ENCODE measurements at regions not wholly inside any gene's neighbourhood (a gene's known extent, or its start where the extent isn't known, plus 50 kb on each side); places are given as distances from the start of the nearest gene placed in this dataset.

DNA sequence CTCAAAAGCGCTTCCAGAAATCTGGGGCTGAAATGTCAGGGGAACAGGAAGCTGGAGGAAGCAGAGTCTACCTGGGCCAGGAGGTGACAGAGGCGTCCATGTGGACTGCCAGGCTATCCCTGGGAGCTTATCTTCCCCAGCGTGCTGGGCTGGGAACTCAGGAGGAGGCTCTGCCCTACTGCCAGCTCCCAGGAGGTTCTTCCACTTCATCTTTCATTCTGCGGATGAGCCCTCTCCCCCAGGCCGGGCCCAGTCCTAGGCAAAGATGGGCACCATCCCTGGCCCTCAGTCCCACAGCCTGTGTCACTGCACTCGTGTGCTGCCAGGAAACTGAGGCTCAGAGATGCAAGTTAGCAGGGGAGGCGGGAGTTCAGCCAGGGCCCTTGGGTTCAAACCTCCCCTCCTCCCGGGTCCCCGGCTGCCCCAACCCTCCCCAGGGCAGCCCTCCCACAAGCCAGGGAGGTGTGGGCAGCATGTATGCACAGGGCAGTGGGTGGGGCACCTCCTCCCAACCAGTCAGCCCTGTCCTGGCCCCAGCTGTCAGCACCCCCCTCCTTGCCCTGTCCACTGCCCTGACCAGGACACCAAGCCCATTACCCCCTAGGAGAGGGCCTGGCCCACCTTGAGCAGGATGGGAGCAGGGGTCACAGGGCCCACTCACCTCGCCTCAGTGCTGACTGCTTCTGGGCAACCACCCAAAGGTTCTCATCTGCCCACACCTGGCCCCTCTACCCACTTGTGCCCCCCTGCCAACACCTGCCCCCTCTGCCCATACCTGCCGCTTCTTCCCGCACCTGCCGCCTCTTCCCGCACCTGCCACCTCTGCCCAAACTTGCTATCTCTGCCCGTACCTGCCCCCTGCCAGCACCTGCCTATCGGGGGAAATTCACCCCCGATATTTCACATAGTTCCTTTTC, 226.0 kb downstream of the NPHP4 start:
- no peak for DNase-seq

- DNase-seq = no peak
Observed at GRCh38 chr1:5765483-5765882, 226.7 kb downstream of the NPHP4 start.

DNA sequence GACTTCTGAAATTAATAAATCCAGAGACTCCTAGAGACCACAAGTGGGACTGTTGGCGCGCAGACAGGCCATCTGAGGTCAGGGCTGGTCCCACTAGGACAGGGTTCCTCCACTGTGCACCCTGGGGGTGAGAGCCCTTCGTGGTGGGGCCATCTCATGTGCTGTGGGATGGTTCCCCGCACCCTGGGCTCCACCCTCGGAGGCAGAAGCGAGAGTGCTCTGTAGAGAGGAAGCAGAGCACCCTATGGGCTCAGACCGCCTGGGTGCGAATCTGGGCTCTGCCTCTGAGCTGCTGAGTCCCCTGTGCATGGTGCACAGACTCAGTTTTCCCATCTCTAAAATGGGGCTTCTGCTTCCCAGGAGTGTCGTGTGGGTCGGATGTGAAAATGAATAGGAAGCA, 227.3 kb downstream of the NPHP4 start:
- no peak for DNase-seq

- no peak for DNase-seq
Observed at GRCh38 chr1:5764464-5764863, 227.8 kb downstream of the NPHP4 start.

- DNase-seq = no peak
Observed at GRCh38 chr1:5763696-5764370, 228.4 kb downstream of the NPHP4 start.

GRCh38 chr1:5758859-5759578, 233.2 kb downstream of the NPHP4 start:
- no peak for DNase-seq

DNA sequence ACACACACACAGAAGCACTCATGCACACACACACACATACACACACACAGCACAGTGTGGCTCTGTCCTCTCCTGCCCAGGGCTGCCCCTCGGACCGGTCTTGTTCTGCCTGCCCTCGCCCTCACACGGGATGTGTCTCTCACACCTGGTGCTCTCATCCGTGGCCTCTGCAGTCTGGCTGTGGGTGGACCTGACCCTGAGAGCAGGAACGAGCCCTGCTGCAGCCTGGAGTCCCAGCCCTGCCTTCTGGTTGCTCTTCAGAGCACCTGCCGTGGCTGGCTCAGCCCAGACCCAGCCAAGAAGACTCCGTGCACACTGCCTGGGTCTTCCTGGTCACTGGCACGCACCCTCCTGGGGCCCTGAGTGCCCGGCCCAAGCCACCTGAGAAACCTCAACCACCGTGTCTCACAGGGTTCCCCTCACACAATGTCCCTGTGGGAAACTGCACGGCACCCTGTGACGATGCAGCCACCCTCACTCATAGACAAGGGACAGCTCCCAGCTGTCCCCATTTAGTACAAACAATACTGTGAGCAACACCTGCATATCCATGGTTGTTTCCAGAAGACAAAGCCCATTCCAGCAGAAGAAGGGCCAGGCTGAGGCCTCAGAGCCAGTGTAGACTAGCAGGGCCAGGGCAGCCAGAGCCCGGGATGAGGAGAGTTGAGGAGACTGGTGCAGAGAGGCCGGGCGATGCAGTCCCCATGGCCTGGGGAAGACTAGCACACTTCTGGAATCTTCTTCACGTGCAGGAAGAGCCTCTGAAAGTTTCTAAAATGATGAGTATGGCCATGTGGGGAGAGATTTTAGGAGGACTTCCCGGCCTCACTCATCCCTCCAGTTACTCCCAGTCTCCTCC, 234.0 kb downstream of the NPHP4 start:
- DNase-seq = no peak

DNA sequence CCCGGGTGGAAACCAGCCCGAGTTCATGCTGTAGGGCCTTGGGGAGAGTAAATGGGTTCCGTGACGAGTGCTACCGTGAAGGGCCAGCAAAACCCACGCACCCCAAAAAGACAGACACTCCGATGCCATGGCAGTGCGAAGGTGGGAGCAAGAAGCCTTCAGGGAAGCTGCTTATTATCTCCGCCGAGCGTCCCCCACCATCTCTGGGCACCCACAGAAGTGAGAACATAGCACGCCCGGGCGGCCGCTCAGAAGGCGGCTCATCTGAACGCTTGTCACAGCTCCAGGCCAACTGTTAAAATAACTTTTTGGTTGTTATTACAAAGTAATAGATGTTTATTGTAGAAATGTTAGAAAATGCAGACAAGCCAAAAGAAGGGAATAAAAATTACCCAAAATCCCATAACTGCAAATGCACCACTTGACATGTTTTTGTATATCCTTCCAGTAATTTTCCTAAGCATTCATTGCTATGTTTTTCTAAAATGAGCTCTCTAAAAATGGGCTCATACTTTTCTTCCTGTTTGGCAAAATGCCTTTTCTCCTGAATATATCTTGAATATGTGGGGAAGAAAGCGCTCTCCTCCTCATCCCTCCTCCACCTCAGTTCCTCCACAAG, 234.9 kb downstream of the NPHP4 start:
- DNase-seq = no peak

- no peak for DNase-seq
Observed at GRCh38 chr1:5756434-5757186, 235.6 kb downstream of the NPHP4 start.

DNA sequence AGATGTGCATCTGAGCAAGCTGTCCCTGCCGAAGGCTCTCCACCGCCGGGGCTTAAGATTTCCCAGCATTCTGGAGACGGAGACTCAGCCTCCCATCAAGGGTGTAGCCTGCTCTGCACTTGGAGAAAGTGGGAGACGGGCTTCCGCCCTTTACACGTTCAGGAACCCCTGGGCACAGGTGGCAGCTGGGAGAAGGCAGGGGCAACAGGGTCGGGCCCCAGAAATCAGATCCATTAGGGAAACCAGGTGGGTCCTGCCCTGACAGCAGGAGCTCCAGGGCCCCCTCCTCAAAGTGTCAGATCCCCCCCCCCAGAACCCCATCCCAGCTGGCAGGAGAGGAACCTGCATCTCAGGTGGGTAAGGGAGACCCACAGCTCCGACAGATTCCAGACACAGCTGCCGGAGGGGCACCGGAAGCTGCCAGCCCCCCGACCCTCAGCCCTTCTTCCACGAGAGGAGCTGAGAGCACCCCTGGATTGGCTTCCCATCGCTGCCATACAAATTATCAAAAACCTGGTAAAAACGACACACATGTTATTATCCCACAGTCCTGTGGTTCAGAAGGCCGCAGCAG, 236.6 kb downstream of the NPHP4 start:
- no peak for DNase-seq

GRCh38 chr1:5754817-5755551, 237.2 kb downstream of the NPHP4 start:
- DNase-seq = no peak

DNA sequence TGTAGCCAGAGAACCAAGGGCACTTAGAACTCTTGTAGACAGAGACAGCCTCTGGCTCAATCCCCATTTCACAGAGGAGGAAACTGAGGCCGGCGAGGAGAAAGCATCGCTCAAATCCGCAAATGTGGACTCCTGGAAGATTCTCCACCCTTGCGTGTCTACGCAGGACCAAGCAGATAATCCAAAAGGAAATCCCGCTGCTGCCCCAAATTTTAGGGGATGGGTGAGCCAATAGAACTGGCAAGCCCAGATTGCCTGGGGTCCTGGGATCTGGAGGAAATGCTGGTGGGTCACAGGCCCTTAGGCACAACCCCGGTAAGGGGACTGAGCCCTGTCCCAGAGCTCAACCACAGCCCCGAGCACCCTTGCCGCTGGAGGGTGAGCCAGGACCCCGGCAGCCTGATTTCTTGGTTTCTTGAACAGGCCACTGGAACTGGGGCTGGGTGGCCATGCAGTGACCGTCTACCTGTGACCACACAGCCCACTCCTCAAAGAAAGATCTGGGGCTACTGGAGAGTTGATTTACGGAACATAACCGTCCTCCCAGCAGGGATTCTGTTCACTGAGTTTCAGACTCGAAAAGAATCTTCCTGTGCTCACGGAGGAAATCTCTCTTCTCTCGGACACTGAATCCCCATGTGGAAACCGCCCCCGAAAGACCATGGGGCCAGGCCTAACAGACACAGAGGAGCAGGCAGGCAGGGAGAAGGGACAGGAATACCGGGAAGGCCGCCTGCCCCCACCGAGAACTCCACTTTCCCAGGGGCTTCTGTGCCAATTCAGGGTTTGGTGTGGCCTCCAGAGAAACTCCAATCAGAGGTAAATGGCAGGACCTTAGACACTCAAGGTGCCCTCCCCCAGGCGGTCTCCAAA, 238.4 kb downstream of the NPHP4 start:
- DNase-seq = no peak

DNA sequence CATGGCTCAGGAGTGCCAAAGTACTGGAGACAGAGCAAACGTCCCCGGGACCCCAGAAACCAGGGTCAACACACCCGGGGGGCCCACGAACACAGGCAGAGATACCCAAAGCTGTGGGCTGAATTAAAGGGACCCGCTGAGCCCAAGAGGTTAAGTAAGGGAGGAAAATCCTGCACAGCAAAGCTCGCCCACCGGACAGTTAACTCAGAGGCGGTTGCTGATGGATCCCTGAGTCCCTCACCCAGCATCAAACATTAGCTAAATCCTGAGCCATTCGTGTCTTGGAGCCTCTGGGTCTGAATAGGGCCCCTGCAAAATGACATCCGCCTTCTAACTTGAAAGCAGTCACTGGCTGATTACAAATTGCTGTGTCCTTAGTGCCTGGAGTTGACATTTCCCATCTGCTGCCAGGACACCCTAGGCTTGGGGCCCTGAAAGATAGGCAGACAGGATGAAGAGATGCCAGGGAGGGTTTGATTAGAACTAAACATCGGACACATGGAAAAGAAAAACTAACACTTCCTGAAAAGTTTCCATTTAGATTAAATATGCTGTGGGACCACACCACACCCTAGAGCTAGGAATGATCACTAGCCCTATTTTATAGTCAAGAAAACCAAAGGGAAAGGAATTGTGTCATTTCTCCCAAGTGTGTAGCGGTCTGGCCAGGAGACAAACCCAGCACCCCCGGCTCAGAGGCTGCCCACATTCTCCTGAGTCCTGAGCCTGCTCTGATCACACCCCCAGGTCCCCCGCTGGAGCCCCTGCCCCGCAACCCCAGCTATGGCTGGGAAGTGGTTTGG, 239.3 kb downstream of the NPHP4 start:
- no peak for DNase-seq

- DNase-seq = no peak
Observed at GRCh38 chr1:5751833-5752745, 240.1 kb downstream of the NPHP4 start.

DNA sequence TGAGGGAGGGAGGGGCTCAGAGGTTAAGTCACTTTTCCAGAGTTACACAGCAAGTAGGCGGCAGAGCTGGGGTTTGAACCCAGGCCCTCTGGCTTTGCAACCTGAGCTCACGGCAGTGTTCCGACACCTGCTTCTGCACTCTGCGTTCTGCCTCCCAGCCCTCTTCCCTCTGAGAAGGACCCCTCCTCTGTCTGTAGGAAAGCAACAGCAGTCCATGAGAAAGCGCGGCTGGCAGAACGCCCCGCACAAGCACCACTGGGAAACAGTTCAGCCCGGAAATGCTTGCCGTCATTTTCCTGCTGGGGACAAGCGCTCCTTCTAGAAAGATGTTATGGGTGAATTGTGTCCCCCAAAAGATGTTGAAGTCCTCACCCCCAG, 241.1 kb downstream of the NPHP4 start:
- no peak for DNase-seq

DNA sequence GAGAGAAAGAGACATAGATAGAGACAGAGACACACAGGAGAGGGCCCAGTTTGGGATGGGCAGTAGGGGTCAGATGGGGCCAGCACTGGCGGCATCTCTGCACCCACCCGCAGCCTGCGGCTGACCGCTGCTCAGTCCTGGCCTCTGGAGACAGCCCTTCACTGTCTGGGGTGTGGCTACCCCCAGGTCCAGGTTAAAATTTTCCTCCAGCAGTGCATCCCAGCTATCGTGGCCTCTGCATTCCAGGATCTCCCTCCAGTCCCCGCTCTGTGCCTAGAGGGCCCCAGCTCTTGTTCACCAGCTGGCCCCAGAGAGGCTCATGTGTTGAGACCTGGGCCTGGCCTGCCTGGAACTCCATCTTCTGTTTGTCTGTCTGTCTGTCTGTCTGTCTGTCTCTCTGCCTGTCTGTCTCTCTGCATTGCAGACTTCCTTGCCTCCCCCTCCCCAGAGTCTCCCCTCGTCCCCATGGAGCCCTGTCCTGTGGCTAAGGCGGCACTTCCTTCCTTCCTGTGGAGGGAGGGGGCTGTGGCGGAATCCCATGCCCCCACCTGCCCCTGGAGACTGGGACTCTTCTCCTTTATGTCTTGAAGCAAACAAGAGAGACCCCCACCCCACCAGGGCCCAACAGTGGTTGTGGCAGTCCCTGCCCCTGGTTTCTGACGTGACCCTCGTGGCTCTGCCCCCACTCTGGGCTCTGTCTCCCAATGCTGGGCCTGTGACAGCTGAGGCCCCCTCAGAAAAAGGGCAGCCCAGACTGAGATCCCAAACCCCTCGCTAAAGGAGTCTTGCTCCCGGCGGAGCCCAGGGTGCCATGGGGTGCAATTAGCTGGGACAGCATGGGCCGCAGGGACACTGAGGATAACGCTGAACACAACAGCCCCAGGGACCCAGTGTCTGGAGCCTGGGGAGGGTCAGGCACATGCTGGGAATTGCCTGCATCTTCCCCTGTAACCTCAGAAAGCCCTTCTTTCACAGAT, 241.8 kb downstream of the NPHP4 start:
- no peak for DNase-seq

All from AML-193 (cell line).